ENCODE measurements at regions not wholly inside any gene's neighbourhood (a gene's known extent, or its start where the extent isn't known, plus 50 kb on each side); places are given as distances from the start of the nearest gene placed in this dataset.

- Histone ChIP-seq H3K9me3 (ENCODE audit: control insufficient read depth, insufficient read depth, low read depth, low read length) (no peaks in the 10 kb centered on the region), H3K9ac (ENCODE audit: low read length) (no peak overlapping the region), H3K27me3 (ENCODE audit: control insufficient read depth, insufficient read depth, low read length) (no peaks in the 10 kb centered on the region), H3K4me1 (ENCODE audit: control insufficient read depth, insufficient read depth, low read length) (peaks cover 21% of the 10 kb centered on the region), H3K36me3 (ENCODE audit: control insufficient read depth, insufficient read depth, low read length) (no peaks in the 10 kb centered on the region), H3K4me3 (ENCODE audit: low read depth, low read length) (no peak overlapping the region), H3K27ac (ENCODE audit: low read depth, low read length) (no peak overlapping the region)
These were observed 2124.9 kb downstream of the MAT2B start for GRCh38 chr5:165630261-165630778.

- H3K36me3 ChIP-seq (ENCODE audit: control insufficient read depth, insufficient read depth, low read length): no peaks in the 10 kb centered on the region
- H3K27ac ChIP-seq (ENCODE audit: low read depth, low read length): no peak overlapping the region
- H3K4me1 ChIP-seq (ENCODE audit: control insufficient read depth, insufficient read depth, low read length): peaks cover 21% of the 10 kb centered on the region
- no peaks in the 10 kb centered on the region for H3K9me3 ChIP-seq (ENCODE audit: control insufficient read depth, insufficient read depth, low read depth, low read length)
- no peak overlapping the region for H3K9ac ChIP-seq (ENCODE audit: low read length)
- H3K27me3 ChIP-seq (ENCODE audit: control insufficient read depth, insufficient read depth, low read length): no peaks in the 10 kb centered on the region
- H3K4me3 ChIP-seq (ENCODE audit: low read depth, low read length): no peak overlapping the region
These were observed 2125.8 kb downstream of the MAT2B start for GRCh38 chr5:165631235-165631634.

- no peaks in the 10 kb centered on the region for H3K9me3 ChIP-seq (ENCODE audit: control insufficient read depth, insufficient read depth, low read depth, low read length)
- H3K27ac ChIP-seq (ENCODE audit: low read depth, low read length): no peak overlapping the region
- H3K4me3 ChIP-seq (ENCODE audit: low read depth, low read length): no peak overlapping the region
- H3K36me3 ChIP-seq (ENCODE audit: control insufficient read depth, insufficient read depth, low read length): no peaks in the 10 kb centered on the region
- H3K4me1 ChIP-seq (ENCODE audit: control insufficient read depth, insufficient read depth, low read length): no peaks in the 10 kb centered on the region; the same call in 1 of the 2 replicates
- no peaks in the 10 kb centered on the region for H3K27me3 ChIP-seq (ENCODE audit: control insufficient read depth, insufficient read depth, low read length)
- no peak overlapping the region for H3K9ac ChIP-seq (ENCODE audit: low read length)
These were observed 2136.9 kb downstream of the MAT2B start for GRCh38 chr5:165642366-165642765.

- Histone ChIP-seq H3K4me1 (ENCODE audit: control insufficient read depth, insufficient read depth, low read length) (no peaks in the 10 kb centered on the region), H3K4me3 (ENCODE audit: low read depth, low read length) (no peak overlapping the region), H3K9me3 (ENCODE audit: control insufficient read depth, insufficient read depth, low read depth, low read length) (no peaks in the 10 kb centered on the region), H3K9ac (ENCODE audit: low read length) (no peak overlapping the region), H3K27me3 (ENCODE audit: control insufficient read depth, insufficient read depth, low read length) (no peaks in the 10 kb centered on the region), H3K27ac (ENCODE audit: low read depth, low read length) (no peak overlapping the region), H3K36me3 (ENCODE audit: control insufficient read depth, insufficient read depth, low read length) (no peaks in the 10 kb centered on the region)
These were observed 2160.4 kb downstream of the MAT2B start for GRCh38 chr5:165665735-165666400.

GRCh38 chr5:165673499-165673898 lies 2168.1 kb downstream of the MAT2B start:
- H3K9me3 ChIP-seq (ENCODE audit: control insufficient read depth, insufficient read depth, low read depth, low read length): no peaks in the 10 kb centered on the region
- H3K36me3 ChIP-seq (ENCODE audit: control insufficient read depth, insufficient read depth, low read length): no peaks in the 10 kb centered on the region

GRCh38 chr5:165695796-165696195 lies 2190.4 kb downstream of the MAT2B start:
- H3K9me3 ChIP-seq (ENCODE audit: control insufficient read depth, insufficient read depth, low read depth, low read length): no peaks in the 10 kb centered on the region
- no peak overlapping the region for H3K9ac ChIP-seq (ENCODE audit: low read length)
- H3K4me1 ChIP-seq (ENCODE audit: control insufficient read depth, insufficient read depth, low read length): no peaks in the 10 kb centered on the region
- H3K36me3 ChIP-seq (ENCODE audit: control insufficient read depth, insufficient read depth, low read length): no peaks in the 10 kb centered on the region
- H3K27ac ChIP-seq (ENCODE audit: low read depth, low read length): no peak overlapping the region
- H3K4me3 ChIP-seq (ENCODE audit: low read depth, low read length): no peak overlapping the region
- H3K27me3 ChIP-seq (ENCODE audit: control insufficient read depth, insufficient read depth, low read length): no peaks in the 10 kb centered on the region

More at GRCh38 chr5:165673499-165673898, 2168.1 kb downstream of the MAT2B start:
- H3K9ac ChIP-seq (ENCODE audit: low read length): no peak overlapping the region
- no peak overlapping the region for H3K4me3 ChIP-seq (ENCODE audit: low read depth, low read length)
- H3K4me1 ChIP-seq (ENCODE audit: control insufficient read depth, insufficient read depth, low read length): no peaks in the 10 kb centered on the region
- no peaks in the 10 kb centered on the region for H3K27me3 ChIP-seq (ENCODE audit: control insufficient read depth, insufficient read depth, low read length)
- H3K27ac ChIP-seq (ENCODE audit: low read depth, low read length): no peak overlapping the region

GRCh38 chr5:165705960-165706359 lies 2200.5 kb downstream of the MAT2B start:
- no peak overlapping the region for H3K4me3 ChIP-seq (ENCODE audit: low read depth, low read length)
- H3K27me3 ChIP-seq (ENCODE audit: control insufficient read depth, insufficient read depth, low read length): no peaks in the 10 kb centered on the region
- no peak overlapping the region for H3K9ac ChIP-seq (ENCODE audit: low read length)
- H3K9me3 ChIP-seq (ENCODE audit: control insufficient read depth, insufficient read depth, low read depth, low read length): no peaks in the 10 kb centered on the region
- no peaks in the 10 kb centered on the region for H3K4me1 ChIP-seq (ENCODE audit: control insufficient read depth, insufficient read depth, low read length)
- H3K36me3 ChIP-seq (ENCODE audit: control insufficient read depth, insufficient read depth, low read length): no peaks in the 10 kb centered on the region
- H3K27ac ChIP-seq (ENCODE audit: low read depth, low read length): no peak overlapping the region

GRCh38 chr5:165712011-165712410 lies 2206.6 kb downstream of the MAT2B start:
- H3K4me3 ChIP-seq (ENCODE audit: low read depth, low read length): no peak overlapping the region
- no peaks in the 10 kb centered on the region for H3K27me3 ChIP-seq (ENCODE audit: control insufficient read depth, insufficient read depth, low read length)
- no peak overlapping the region for H3K9ac ChIP-seq (ENCODE audit: low read length)
- no peaks in the 10 kb centered on the region for H3K4me1 ChIP-seq (ENCODE audit: control insufficient read depth, insufficient read depth, low read length)
- no peaks in the 10 kb centered on the region for H3K36me3 ChIP-seq (ENCODE audit: control insufficient read depth, insufficient read depth, low read length)
- no peaks in the 10 kb centered on the region for H3K9me3 ChIP-seq (ENCODE audit: control insufficient read depth, insufficient read depth, low read depth, low read length)
- no peak overlapping the region for H3K27ac ChIP-seq (ENCODE audit: low read depth, low read length)

GRCh38 chr5:165714598-165714997 lies 2209.2 kb downstream of the MAT2B start:
- H3K36me3 ChIP-seq (ENCODE audit: control insufficient read depth, insufficient read depth, low read length): no peaks in the 10 kb centered on the region
- no peaks in the 10 kb centered on the region for H3K27me3 ChIP-seq (ENCODE audit: control insufficient read depth, insufficient read depth, low read length)
- H3K9ac ChIP-seq (ENCODE audit: low read length): no peak overlapping the region
- H3K9me3 ChIP-seq (ENCODE audit: control insufficient read depth, insufficient read depth, low read depth, low read length): no peaks in the 10 kb centered on the region
- no peak overlapping the region for H3K27ac ChIP-seq (ENCODE audit: low read depth, low read length)
- H3K4me3 ChIP-seq (ENCODE audit: low read depth, low read length): no peak overlapping the region
- H3K4me1 ChIP-seq (ENCODE audit: control insufficient read depth, insufficient read depth, low read length): no peaks in the 10 kb centered on the region

GRCh38 chr5:165720901-165721300 lies 2215.5 kb downstream of the MAT2B start:
- H3K4me3 ChIP-seq (ENCODE audit: low read depth, low read length): no peak overlapping the region
- no peak overlapping the region for H3K27ac ChIP-seq (ENCODE audit: low read depth, low read length)
- H3K9ac ChIP-seq (ENCODE audit: low read length): no peak overlapping the region
- H3K27me3 ChIP-seq (ENCODE audit: control insufficient read depth, insufficient read depth, low read length): no peaks in the 10 kb centered on the region
- H3K9me3 ChIP-seq (ENCODE audit: control insufficient read depth, insufficient read depth, low read depth, low read length): no peaks in the 10 kb centered on the region
- no peaks in the 10 kb centered on the region for H3K36me3 ChIP-seq (ENCODE audit: control insufficient read depth, insufficient read depth, low read length)
- 0 out of 2 replicates have a peak, but pooled peaks cover 2% of the 10 kb centered on the region for H3K4me1 ChIP-seq (ENCODE audit: control insufficient read depth, insufficient read depth, low read length)

GRCh38 chr5:165722401-165722800 lies 2217.0 kb downstream of the MAT2B start:
- H3K27me3 ChIP-seq (ENCODE audit: control insufficient read depth, insufficient read depth, low read length): no peaks in the 10 kb centered on the region

More at GRCh38 chr5:165722401-165722800, 2217.0 kb downstream of the MAT2B start:
- Histone ChIP-seq H3K4me1 (ENCODE audit: control insufficient read depth, insufficient read depth, low read length) (0 out of 2 replicates have a peak, but pooled peaks cover 2% of the 10 kb centered on the region), H3K4me3 (ENCODE audit: low read depth, low read length) (no peak overlapping the region), H3K9me3 (ENCODE audit: control insufficient read depth, insufficient read depth, low read depth, low read length) (no peaks in the 10 kb centered on the region), H3K27ac (ENCODE audit: low read depth, low read length) (no peak overlapping the region), H3K36me3 (ENCODE audit: control insufficient read depth, insufficient read depth, low read length) (no peaks in the 10 kb centered on the region), H3K9ac (ENCODE audit: low read length) (no peak overlapping the region)
